ENCODE measurements at regions not wholly inside any gene's neighbourhood (a gene's known extent, or its start where the extent isn't known, plus 50 kb on each side); places are given as distances from the start of the nearest gene placed in this dataset.

DNA sequence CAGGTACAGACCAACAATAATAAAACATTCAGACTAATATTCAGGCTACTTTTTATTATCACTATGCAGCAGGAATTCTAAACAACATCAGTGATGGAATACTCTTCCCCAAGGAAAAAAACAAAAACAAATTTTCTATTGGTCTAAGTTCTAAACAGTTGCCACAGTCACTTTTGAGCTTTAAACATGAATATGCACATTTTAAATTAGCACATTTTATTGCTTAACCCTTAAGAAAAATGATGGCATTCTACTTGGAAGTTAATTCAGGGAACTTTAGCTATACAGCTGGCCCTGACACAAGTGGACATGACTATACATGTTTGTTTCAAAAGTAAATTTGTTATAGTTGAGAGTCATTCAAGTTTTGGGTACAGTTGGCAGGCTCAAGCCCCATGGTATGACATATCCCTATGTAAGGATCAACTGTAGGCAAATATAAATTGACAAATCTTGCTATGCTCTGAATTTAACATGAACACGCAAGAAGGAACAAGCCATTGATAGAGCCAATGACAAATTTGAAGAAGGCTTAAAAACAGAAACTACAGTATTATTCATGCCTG, 224.3 kb upstream of the AMIGO2 start:
- FAIRE-seq (no peak), DNase-seq (ENCODE audit: insufficient read length, low spot score) (no peak)
- TF ChIP-seq, protein P1, sequence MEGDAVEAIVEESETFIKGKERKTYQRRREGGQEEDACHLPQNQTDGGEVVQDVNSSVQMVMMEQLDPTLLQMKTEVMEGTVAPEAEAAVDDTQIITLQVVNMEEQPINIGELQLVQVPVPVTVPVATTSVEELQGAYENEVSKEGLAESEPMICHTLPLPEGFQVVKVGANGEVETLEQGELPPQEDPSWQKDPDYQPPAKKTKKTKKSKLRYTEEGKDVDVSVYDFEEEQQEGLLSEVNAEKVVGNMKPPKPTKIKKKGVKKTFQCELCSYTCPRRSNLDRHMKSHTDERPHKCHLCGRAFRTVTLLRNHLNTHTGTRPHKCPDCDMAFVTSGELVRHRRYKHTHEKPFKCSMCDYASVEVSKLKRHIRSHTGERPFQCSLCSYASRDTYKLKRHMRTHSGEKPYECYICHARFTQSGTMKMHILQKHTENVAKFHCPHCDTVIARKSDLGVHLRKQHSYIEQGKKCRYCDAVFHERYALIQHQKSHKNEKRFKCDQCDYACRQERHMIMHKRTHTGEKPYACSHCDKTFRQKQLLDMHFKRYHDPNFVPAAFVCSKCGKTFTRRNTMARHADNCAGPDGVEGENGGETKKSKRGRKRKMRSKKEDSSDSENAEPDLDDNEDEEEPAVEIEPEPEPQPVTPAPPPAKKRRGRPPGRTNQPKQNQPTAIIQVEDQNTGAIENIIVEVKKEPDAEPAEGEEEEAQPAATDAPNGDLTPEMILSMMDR (IDR thresholded peaks at IDR 0.05; ENCODE audit: insufficient read depth, missing control alignments) = no peak

DNA sequence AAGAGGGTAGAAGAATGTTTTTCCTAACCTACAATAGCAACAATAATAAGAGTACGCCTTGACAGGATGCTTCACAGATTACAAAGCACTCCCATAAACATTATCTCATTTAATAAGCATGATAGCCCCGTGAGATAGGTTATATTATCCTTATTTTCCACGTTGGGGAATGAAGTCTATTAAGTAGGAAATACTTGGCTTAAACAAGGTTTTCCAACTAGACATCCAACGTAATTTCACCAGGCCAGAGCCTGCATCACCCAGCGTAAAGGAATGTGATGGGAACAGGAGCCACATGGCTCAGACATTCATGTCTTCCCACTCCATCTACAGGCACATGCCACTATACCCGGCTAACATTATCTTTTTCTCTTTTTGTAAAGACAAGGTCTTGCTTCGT, 223.4 kb upstream of the AMIGO2 start:
- FAIRE-seq (no peak), DNase-seq (ENCODE audit: insufficient read length, low spot score) (no peak)
- TF ChIP-seq, protein P1 (IDR thresholded peaks at IDR 0.05; ENCODE audit: insufficient read depth, missing control alignments) = no peak

DNA sequence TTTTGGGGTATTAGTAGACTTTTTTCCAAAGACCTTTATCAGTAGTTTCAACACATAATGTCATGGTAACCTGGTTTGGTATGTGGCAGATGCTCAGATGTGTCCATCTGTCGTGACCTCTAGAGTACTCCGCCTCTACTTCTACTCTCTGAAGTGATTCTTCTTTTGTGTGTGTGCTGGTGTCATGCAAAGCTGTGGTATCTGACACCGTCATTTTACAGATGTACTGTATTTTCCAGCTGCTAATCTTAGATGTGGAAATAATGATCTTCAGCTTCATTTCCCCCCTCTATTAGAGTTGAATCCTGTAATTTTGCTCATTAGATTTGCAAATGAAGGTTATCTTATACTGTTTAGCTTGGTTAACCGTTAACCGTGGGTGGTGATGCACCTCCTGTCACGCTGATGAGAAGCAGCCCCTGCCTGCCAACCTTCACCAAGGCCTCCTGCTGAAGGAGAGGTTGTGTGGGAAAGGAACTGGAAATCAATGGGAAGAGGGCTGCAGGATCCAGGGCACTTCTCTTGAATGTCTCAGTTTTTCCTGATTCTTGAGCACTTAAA, 222.4 kb upstream of the AMIGO2 start:
- DNase-seq (ENCODE audit: insufficient read length, low spot score) (no peak), FAIRE-seq (no peak)
- TF ChIP-seq, protein P1 (IDR thresholded peaks at IDR 0.05; ENCODE audit: insufficient read depth, missing control alignments) = no peak

DNA sequence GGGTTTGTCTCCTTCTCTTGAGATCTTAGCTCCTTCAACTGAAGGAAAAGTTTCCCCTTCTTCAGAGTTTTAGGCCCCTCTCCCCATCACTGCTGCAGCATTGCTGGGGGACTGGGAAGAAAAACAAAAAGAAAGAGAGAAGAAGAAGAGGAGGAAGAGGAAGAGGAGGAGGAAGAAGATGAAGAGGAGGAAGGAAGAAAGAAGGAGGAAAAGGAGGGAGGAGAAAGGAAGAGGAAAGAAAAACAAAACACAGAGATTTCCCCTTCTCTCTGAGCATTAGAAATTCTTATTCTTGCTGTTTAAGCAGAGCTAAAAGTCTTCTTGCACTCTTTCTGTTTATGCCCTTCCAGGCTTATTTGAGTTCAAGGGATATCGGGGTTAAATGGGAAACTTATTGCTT, 219.8 kb upstream of the AMIGO2 start:
- DNase-seq (ENCODE audit: insufficient read length, low spot score) (no peak), FAIRE-seq (no peak)
- TF ChIP-seq, protein P1 (IDR thresholded peaks at IDR 0.05; ENCODE audit: insufficient read depth, missing control alignments) = no peak

DNA sequence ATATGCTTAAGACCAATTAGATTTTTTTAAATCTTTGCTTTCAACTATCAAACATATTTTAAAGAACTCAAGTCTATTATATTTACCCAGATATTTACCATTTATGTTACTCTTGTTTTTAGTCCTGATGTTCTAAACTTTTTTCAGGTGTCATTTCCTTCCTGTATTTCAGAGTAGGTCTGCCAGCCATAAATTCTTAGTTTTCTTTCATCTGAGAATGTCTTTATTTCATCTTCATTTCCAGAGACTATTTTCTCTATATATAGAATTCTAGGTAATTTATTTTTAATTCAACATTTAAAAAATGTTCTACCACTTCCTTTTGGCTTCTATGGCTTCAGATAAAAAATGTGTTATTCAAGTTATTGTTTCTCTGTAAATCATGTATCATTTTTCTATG, 218.2 kb upstream of the AMIGO2 start:
- TF ChIP-seq, protein P1 (IDR thresholded peaks at IDR 0.05; ENCODE audit: insufficient read depth, missing control alignments) = no peak
- no peak for FAIRE-seq
- no peak for DNase-seq (ENCODE audit: insufficient read length, low spot score)

DNA sequence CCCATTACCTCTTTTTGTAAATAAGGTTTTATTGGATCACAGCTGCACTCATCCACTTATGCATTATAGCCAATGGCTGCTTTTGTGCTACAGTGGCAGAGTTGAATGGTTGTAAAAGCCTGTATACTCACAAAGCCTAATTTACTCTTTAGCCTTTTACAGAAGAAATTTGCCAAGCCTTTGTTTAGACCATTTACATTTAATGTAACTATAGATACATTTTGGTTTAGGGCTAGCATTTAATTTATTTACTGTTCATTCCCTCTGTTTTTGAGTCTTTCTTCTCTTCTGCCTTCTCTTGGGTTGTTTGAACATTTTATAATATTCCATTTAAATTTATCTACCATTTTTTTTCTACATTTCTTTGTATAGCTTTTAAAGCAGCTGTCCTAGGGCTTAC, 217.1 kb upstream of the AMIGO2 start:
- DNase-seq (ENCODE audit: insufficient read length, low spot score) = no peak
- no peak for FAIRE-seq
- TF ChIP-seq, protein P1 (IDR thresholded peaks at IDR 0.05; ENCODE audit: insufficient read depth, missing control alignments) = no peak

DNA sequence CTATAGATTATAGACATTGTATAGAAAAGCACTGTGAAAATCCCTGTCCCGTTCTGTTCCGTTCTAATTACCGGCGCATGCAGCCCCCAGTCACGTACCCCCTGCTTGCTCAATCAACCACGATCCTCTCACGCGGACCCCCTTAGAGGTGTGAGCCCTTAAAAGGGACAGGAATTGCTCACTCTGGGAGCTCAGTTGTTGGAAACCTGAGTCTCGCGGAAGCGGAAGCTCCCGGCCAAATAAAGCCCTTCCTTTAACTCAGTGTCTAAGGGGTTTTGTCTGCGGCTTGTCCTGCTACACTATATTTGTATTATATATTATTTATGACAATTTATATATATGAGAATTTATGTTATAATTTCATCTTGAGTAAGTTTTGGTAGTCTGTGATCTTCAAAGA, 213.6 kb upstream of the AMIGO2 start:
- FAIRE-seq (no peak), DNase-seq (ENCODE audit: insufficient read length, low spot score) (no peak)
- TF ChIP-seq, protein P1 (IDR thresholded peaks at IDR 0.05; ENCODE audit: insufficient read depth, missing control alignments) = no peak

Measured in D721Med (cell line).